Body of pancreas (tissue), 4 donors: ENCODE measurements at regions not wholly inside any gene's neighbourhood (a gene's known extent, or its start where the extent isn't known, plus 50 kb on each side); places are given as distances from the start of the nearest gene placed in this dataset.

Experiments
- CTCF ChIP-seq, 7 experiments: fragments of 450-650 bp in 4 of 7; fragments of 200-600 bp in 3 of 7; sonication (generic) in 3 of 7; IDR thresholded peaks; one replicate each; pipeline ENCODE4 v1.5.1; 2016 to 2019; ENCODE audit warnings: antibody characterized with exemption in 7 of 7
- POLR2A ChIP-seq, 3 donors: fragments of 450-650 bp; IDR thresholded peaks; one replicate each; pipeline ENCODE4 v1.6.1; 2016; ENCODE audit warnings: antibody characterized with exemption in 3 of 3, mild to moderate bottlenecking in 2 of 3

GRCh38 chr16:86448306-86448890 lies 61.9 kb upstream of the FOXF1 start:
- TF ChIP-seq CTCF (IDR thresholded peaks at IDR 0.05) (no peak), POLR2A (IDR thresholded peaks at IDR 0.05) (no peak)
